HG02981 (cell line): ENCODE measurements at regions not wholly inside any gene's neighbourhood (a gene's known extent, or its start where the extent isn't known, plus 50 kb on each side); places are given as distances from the start of the nearest gene placed in this dataset.

Source experiments
- ATAC-seq: cut with Tn5 transposase; IDR thresholded peaks from one replicate; pipeline ENCODE4 v1.9.1; 2021; ENCODE audit warnings: mild to moderate bottlenecking, moderate library complexity; ENCODE audit not compliant: unreplicated experiment

- ATAC-seq, result no peak
Observed at GRCh38 chr10:78849115-78849514, 219.7 kb upstream of the ZMIZ1 start.

GRCh38 chr10:78849731-78850130, 219.0 kb upstream of the ZMIZ1 start:
- no peak for ATAC-seq

- ATAC-seq, result no peak
Observed at GRCh38 chr10:78850644-78851435, 217.9 kb upstream of the ZMIZ1 start.

- no peak for ATAC-seq
Observed at GRCh38 chr10:78851647-78852046, 217.1 kb upstream of the ZMIZ1 start.

GRCh38 chr10:78852466-78853240, 216.1 kb upstream of the ZMIZ1 start:
- no peak for ATAC-seq

GRCh38 chr10:78853864-78854263, 214.9 kb upstream of the ZMIZ1 start:
- no peak for ATAC-seq

- ATAC-seq, result no peak
Observed at GRCh38 chr10:78856421-78856820, 212.3 kb upstream of the ZMIZ1 start.

GRCh38 chr10:78857193-78857592, 211.6 kb upstream of the ZMIZ1 start:
- ATAC-seq, result no peak

GRCh38 chr10:78859266-78859665, 209.5 kb upstream of the ZMIZ1 start:
- ATAC-seq, result no peak

GRCh38 chr10:78859769-78860168, 209.0 kb upstream of the ZMIZ1 start:
- no peak for ATAC-seq

- ATAC-seq, result no peak
Observed at GRCh38 chr10:78860260-78860914, 208.4 kb upstream of the ZMIZ1 start.

- ATAC-seq, result no peak
Observed at GRCh38 chr10:78861529-78862327, 207.0 kb upstream of the ZMIZ1 start.

GRCh38 chr10:78862328-78862640, 206.5 kb upstream of the ZMIZ1 start:
- ATAC-seq, result no peak

- ATAC-seq, result no peak
Observed at GRCh38 chr10:78863140-78863905, 205.4 kb upstream of the ZMIZ1 start.

GRCh38 chr10:78863906-78864239, 204.9 kb upstream of the ZMIZ1 start:
- ATAC-seq, result no peak

- no peak for ATAC-seq
Observed at GRCh38 chr10:78864761-78865537, 203.8 kb upstream of the ZMIZ1 start.

- no peak for ATAC-seq
Observed at GRCh38 chr10:78865538-78865875, 203.3 kb upstream of the ZMIZ1 start.

- ATAC-seq, result no peak
Observed at GRCh38 chr10:78865931-78866717, 202.6 kb upstream of the ZMIZ1 start.
